NCI-H1048 (cell line): ENCODE measurements at regions not wholly inside any gene's neighbourhood (a gene's known extent, or its start where the extent isn't known, plus 50 kb on each side); places are given as distances from the start of the nearest gene placed in this dataset.
A peak's percentile ranks its signal among the peaks of the same experiment; 100 is the strongest.

Experiments
- DNase-seq: peaks from one replicate; lab custom pipeline; 2025; lab: John Stamatoyannopoulos, UW

DNA sequence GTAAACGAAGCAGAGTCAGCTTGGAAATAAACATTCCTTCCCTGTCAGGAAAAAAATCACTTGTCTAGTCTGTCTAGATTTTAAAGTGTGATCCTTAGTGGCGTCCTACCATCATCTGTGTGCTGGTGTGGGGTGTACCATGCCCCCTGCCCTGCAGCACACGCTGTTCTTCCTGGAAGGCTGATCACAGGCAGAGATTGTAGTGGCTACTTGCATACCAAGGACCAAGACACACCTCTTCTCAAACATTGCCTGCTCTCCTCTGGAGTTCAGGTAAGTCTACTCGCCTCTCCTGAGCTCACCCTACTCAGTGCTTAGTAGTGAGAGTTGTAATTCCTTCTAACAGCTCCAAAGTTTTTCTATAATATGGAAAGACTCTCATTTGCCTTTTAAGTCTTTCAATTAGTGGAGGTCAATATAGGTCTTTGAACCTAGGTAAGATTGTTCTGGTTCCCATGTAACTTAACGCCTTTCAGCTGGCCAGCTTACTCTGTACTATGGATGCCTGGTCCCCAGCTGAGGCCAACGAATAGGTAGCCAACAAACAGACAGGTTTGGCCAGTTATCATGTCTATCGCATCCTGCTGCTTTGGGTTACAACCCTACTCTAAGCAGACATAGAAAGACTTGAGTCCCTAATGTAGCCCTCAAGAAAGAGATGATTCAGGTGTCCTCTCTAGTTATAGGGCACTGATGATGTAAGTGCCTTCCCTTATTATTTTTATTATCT lies 55.4 kb downstream of the XCL1 start:
- DNase-seq, result no peak

DNA sequence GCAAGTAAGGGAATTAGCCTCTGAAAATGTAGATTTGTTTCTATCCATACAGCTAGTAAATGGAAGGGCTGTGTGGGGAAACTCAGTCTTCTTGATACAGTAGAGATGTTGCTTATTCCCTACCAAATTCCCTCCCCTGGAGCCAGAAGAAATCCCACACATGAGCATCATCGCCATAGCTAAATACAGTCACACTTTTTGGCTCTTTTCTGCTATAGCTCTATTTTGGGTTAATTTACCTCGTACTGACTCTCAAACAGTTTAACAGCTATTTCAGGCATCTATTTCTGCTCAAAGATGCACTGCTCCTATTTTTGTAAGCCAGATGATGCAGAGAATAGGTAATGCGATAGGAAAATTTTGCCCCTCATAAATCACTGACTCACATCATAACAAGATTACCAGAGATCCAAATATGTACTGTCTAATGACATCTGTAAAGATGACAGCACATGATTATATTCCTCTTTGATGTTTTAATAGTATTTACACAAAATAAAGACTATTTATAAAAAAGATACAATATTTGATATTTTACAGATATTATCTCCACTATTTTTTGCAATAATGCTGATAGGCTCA lies 58.6 kb downstream of the XCL1 start:
- no peak for DNase-seq

DNA sequence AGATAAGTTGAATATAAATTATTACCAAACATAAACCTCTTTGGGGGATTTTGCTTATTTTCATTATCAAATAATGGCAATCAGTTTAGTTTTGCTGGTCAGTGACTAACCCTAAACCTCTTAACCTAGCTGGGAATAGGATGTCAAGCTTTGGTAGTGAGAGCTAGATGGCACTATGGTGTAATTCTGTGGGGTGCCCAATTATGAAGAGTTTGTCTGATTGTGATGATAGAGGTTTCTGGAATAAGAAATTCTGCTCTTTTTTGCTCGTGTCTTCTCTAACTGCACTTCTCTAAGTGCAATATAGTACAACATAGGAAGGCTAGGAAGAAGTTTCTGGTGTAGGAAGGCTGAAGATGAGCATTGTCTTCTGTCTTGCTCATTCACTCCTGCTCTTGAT lies 59.8 kb downstream of the XCL1 start:
- DNase-seq, result no peak

DNA sequence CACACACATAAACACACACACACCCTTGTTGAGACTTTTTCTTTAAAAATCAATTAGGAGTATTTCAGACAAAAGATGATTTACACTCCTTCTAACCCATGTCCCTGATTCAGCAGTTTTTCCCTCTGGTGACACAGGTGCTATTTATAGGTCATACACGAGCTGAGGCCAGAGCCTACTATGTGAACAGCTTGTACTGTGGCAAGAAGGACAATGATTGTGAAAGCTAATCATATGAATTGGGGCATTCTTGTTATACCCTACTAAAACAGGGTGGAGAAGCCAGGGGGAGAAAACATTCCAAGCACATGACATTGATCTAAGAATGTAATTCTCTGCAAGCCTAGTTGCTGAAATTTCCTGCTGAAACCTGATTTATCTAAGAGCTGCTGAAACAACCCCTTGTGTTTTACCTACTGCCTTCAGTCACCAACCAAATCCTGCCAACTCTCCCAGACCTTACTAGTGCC lies 60.3 kb downstream of the XCL1 start:
- no peak for DNase-seq

DNA sequence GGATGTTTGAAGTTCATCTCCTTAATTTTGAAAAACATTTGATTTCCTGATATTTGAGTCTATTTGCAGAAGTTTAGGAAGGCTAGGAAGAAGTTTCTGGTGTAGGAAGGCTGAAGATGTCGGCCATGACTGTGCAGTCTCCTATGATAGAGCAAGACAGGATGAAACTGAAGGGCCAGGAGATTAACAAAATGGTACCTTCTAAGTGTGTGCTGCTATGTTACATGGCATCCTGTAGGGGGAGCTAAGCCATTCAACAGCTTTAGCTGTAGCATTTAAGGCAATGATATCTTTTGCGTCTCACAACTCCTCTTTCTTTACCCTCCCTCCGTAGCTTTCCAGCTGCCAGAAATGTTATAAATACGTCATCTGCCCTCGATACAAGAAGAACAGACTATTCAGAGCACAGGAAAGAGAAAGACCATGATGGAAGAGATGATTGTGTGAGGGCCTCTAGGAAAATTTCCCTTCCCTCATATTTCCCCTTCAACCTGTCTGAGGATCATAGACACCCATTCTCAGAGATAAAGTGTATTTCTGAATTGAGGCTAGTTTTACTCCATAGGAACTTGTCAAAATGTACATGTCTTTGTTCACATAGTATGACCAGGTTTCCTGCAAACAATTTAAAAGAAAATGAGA lies 61.1 kb downstream of the XCL1 start:
- peak; percentile 63 for DNase-seq

DNA sequence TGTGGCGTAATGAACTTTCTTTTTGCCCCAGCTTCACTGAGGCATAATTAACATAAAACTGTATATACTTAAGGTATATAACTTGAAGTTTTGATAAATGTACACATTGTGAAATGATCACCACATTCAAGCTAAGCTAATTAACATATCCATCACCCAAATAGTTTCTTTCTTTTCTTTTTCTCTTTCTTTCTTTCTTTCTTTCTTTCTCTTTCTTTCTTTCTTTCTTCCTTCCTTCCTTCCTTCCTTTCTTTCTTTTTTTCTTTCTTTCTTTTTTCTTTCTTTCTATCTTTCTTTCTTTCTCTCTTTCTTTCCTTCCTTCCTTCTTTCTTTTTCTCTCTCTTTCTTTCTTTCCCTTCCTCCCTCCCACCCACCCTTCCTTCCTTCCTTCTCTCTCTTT lies 62.5 kb downstream of the XCL1 start:
- no peak for DNase-seq

DNA sequence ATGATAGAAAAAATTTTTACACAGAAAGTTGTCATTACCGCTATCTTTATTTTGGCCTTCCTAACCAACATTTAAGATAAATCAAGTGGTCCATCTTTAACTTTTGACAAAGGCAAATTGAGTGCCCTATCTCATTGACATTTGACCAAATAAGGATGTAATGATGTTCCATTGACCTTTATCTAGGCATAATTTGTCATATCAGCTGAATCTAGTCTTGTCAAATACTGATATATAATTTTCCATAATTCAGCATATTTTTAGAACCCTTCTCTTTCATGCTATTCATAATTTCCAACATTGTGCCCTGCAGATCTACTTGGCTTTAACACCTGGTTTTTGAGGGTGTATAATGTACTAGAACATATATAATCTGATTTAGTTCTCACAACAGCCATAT lies 63.8 kb downstream of the XCL1 start:
- DNase-seq, result no peak

DNA sequence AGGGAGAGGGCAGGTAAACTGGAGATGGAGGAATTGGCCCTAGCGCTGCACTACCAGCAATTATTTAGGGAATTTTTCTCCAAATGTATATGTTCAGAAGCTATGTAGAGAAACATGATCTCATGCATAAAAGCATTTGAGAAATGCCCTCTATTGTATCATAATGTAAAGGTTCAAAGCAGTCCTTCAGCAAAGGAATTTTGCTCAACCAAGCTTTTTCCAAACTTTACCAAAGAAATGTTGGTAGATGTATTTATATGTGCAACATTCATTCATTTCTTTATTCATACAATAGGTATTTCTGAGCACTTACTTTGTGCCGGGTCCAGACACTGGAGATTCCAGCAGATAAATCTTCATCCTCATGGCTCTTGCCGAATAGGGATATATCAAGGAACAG lies 64.4 kb downstream of the XCL1 start:
- DNase-seq, result no peak

DNA sequence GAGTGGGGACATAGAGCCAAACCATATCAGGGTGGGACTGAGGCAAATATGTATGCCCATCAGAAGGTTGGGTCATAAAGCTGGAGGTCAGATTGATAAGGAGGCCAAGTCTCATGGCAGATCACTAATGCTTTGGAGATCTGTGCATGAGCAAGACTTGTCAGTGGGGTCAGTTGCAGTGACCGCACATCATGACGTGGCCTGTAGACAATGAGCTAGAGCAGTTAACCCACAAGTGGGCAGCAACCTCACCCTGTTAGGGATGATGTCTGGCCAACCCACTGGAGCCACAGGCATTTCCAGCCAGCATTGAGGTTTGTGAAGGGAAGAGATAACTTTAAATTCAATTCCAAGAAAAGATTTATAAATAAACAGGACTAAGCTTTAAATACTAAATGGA lies 66.7 kb downstream of the XCL1 start:
- no peak for DNase-seq
